Ascending aorta (tissue), 2 donors: ENCODE measurements at regions not wholly inside any gene's neighbourhood (a gene's known extent, or its start where the extent isn't known, plus 50 kb on each side); places are given as distances from the start of the nearest gene placed in this dataset.

Experiments
- DNase-seq, 2 donors: peaks; one replicate each; pipeline ENCODE4 v3.0.0-alpha.2; 2019; ENCODE audit warnings: low spot score in 2 of 2
- H3K27ac ChIP-seq, 2 donors: fragments of 200-600 bp; sonication (generic); one replicate each; pipeline ENCODE4 v1.5.1; 2016 to 2017; ENCODE audit warnings: mild to moderate bottlenecking in 1 of 2
- H3K27me3 ChIP-seq: fragments of 200-600 bp; sonication (generic); one replicate; pipeline ENCODE4 v1.5.1; 2017
- H3K36me3 ChIP-seq, 2 donors: fragments of 200-600 bp; sonication (generic); one replicate each; pipeline ENCODE4 v1.5.1; 2016
- H3K4me1 ChIP-seq, 2 donors: fragments of 200-600 bp; sonication (generic); one replicate each; pipeline ENCODE4 v1.5.1; 2016 to 2017; ENCODE audit warnings: mild to moderate bottlenecking in 1 of 2
- H3K4me3 ChIP-seq, 2 donors: fragments of 200-600 bp; sonication (generic); one replicate each; pipeline ENCODE4 v1.5.1; 2016 to 2017; ENCODE audit warnings: mild to moderate bottlenecking in 1 of 2
- H3K9me3 ChIP-seq, 2 donors: fragments of 200-600 bp; sonication (generic); one replicate each; pipeline ENCODE4 v1.5.1; 2016
- intact Hi-C: fragments of 100-400 bp; cut with DNase I; formaldehyde crosslinking; loops from one replicate; pipeline ENCODE4 v1.15.1; 2023
- TF ChIP-seq, protein P1 (sequence below), 3 experiments: fragments of 200-600 bp in 2 of 3; fragments of 450-650 bp in 1 of 3; sonication (generic) in 2 of 3; IDR thresholded peaks; one replicate each; pipeline ENCODE4 v1.5.1; 2016 to 2019; ENCODE audit warnings: antibody characterized with exemption in 3 of 3, mild to moderate bottlenecking in 1 of 3, moderate library complexity in 1 of 3

DNA sequence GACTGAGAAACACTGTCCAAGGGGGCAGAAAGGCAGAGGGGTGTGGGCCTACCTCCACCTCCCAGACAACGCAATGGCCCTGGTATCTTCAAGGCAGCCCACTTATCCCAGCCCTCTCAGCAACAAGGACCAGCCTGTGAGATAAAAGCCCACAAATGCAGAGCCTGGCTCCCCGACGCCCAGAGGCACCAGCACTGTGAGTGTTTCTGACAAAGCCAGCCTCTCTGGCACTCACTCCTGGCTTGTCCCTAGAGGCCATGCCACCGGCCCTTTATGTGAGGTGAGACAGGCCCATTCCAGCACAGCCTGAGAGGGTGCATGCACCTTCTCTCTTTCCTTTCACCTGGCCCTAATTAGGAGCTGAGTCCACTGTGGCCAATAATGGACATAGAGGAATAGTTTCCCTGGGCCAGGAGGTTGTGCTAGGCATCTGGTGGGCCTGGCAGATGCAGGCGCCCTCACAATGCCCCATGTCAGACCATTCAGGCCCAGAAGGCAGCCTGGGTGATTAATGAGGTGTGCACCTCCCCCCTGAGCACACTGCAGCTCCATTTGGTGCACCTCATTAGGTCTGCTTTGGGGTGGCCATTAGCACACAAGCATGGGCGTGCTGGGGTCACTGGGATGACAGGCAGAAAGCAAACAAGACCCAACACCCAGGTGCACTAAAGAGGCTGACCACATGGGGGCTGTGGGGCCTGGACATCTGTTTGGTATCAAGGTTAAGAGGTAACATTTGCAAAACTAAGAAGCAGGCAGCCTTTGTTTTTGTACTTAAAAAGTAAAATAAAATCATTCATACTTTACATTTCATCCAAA, 176.0 kb downstream of the MED10 start:
- TF ChIP-seq, protein P1, sequence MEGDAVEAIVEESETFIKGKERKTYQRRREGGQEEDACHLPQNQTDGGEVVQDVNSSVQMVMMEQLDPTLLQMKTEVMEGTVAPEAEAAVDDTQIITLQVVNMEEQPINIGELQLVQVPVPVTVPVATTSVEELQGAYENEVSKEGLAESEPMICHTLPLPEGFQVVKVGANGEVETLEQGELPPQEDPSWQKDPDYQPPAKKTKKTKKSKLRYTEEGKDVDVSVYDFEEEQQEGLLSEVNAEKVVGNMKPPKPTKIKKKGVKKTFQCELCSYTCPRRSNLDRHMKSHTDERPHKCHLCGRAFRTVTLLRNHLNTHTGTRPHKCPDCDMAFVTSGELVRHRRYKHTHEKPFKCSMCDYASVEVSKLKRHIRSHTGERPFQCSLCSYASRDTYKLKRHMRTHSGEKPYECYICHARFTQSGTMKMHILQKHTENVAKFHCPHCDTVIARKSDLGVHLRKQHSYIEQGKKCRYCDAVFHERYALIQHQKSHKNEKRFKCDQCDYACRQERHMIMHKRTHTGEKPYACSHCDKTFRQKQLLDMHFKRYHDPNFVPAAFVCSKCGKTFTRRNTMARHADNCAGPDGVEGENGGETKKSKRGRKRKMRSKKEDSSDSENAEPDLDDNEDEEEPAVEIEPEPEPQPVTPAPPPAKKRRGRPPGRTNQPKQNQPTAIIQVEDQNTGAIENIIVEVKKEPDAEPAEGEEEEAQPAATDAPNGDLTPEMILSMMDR (IDR thresholded peaks at IDR 0.05), result no peak
- no peaks in the 10 kb centered on the region for H3K27me3 ChIP-seq
- intact Hi-C loops, result no loop called here
- H3K9me3 ChIP-seq, result no peaks in the 10 kb centered on the region
- DNase-seq, result no peak
- no peak overlapping the region for H3K27ac ChIP-seq
- H3K36me3 ChIP-seq, result no peaks in the 10 kb centered on the region
- no peak overlapping the region for H3K4me3 ChIP-seq
- H3K4me1 ChIP-seq, result no peaks in the 10 kb centered on the region

DNA sequence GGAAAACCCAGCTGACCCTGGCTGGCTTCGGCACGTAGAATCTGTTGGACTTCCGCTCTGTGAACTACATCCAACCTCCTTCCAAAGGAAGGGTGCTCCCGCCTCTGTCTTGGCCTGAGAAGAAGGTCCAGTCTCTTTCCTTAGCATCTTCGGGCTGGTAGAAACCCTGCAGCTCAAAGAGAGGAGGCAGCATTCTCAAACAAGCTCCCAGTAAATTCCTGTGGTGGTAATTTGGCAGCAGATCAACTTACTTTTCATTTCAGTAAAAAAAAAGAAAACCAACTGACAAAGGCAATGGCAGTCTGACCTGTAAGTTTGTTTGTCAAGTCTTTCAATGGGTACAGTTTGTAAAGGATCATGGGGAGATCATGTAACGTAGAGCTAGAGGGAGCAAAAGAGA, 176.7 kb downstream of the MED10 start:
- TF ChIP-seq, protein P1 (IDR thresholded peaks at IDR 0.05), result no peak
- no peak overlapping the region for H3K27ac ChIP-seq
- no peak overlapping the region for H3K4me3 ChIP-seq
- no peaks in the 10 kb centered on the region for H3K27me3 ChIP-seq
- H3K9me3 ChIP-seq, result no peaks in the 10 kb centered on the region
- H3K4me1 ChIP-seq, result no peaks in the 10 kb centered on the region
- no peak for DNase-seq
- intact Hi-C loops, result no loop called here
- no peaks in the 10 kb centered on the region for H3K36me3 ChIP-seq

DNA sequence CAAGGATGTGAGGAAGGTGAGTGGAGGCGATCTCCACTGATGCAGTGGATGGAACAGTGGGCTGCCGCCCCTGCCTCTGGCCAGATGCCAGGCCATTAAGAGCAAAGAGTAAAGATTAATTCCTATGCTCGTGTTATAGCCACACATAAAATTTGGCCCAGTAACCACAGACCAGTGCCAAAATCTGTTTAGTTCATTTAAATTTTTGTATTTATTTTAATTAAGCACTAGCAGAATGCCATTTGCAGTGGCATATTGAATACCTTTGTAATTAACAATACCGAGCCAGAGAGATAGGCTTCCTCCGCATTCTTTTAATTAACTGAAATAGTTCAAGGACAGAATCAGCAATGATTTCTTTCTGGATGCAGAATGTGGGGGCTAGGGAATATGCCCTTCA, 179.8 kb downstream of the MED10 start:
- no peaks in the 10 kb centered on the region for H3K36me3 ChIP-seq
- no peak overlapping the region for H3K27ac ChIP-seq
- no peak overlapping the region for H3K4me3 ChIP-seq
- DNase-seq, result no peak
- no peaks in the 10 kb centered on the region for H3K4me1 ChIP-seq
- TF ChIP-seq, protein P1 (IDR thresholded peaks at IDR 0.05), result no peak
- H3K27me3 ChIP-seq, result no peaks in the 10 kb centered on the region
- no peaks in the 10 kb centered on the region for H3K9me3 ChIP-seq
- intact Hi-C loops, result no loop called here

DNA sequence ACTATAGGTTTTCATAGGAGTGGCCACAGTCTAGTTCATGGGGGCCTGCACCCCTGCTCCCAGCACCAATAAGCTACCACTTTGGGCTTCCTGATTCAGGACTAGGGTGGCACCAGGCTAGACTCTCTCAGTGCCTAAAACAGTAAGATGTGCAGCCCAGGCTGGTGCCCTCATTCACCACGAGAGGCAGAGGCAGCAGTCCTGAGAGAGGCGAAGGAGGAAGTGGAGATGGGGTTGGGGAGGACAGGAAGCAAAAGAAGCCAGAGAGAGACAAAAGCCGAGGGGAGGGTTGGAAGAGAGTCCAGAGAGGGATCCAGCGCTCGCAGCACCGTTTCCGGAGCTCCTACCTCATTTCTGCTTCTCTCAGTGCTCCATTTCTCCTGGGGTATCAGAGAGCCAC, 180.9 kb downstream of the MED10 start:
- H3K9me3 ChIP-seq, result no peaks in the 10 kb centered on the region
- TF ChIP-seq, protein P1 (IDR thresholded peaks at IDR 0.05), result no peak
- H3K27me3 ChIP-seq, result no peaks in the 10 kb centered on the region
- H3K36me3 ChIP-seq, result no peaks in the 10 kb centered on the region
- no peak for DNase-seq
- no peak overlapping the region for H3K27ac ChIP-seq
- no peak overlapping the region for H3K4me3 ChIP-seq
- intact Hi-C loops, result no loop called here
- H3K4me1 ChIP-seq, result no peaks in the 10 kb centered on the region

DNA sequence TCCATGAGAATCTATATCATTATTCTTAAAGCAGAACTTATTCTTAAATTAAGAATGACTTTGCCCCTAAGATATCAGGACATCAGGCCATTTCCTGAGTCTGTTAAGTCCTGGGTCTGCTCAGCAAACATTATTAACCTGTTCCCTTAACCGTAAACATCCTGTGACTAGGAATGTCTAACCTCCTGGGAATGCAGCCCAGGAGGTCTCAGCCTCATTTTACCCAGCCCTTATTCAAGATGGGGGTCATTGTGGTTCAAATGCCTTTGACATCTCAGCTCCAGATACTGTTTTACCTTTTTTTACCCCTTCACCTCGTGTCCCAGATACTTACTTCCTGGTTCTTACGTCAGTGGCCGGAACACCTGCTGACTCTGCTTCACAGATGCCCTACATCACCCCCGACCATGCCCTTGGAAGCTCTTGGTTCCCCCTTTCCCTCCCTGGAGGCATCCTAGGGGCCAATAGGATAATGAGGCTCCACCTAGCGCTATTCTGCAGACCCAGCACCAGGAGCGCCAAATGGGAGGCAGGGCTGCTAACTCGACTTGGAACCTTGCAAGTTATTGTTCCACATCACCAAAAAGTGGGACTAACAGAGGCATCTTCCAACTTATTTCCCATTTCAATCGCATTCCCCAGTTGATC, 182.5 kb downstream of the MED10 start:
- H3K9me3 ChIP-seq, result no peaks in the 10 kb centered on the region

More for the DNA sequence above, 182.5 kb downstream of the MED10 start:
- no peak for DNase-seq
- Histone ChIP-seq H3K27me3 (no peaks in the 10 kb centered on the region), H3K4me3 (no peak overlapping the region), H3K36me3 (no peaks in the 10 kb centered on the region), H3K27ac (no peak overlapping the region), H3K4me1 (no peaks in the 10 kb centered on the region)
- TF ChIP-seq, protein P1 (IDR thresholded peaks at IDR 0.05), result no peak
- intact Hi-C loops, result no loop called here
